ENCODE measurements at regions not wholly inside any gene's neighbourhood (a gene's known extent, or its start where the extent isn't known, plus 50 kb on each side); places are given as distances from the start of the nearest gene placed in this dataset.

DNA sequence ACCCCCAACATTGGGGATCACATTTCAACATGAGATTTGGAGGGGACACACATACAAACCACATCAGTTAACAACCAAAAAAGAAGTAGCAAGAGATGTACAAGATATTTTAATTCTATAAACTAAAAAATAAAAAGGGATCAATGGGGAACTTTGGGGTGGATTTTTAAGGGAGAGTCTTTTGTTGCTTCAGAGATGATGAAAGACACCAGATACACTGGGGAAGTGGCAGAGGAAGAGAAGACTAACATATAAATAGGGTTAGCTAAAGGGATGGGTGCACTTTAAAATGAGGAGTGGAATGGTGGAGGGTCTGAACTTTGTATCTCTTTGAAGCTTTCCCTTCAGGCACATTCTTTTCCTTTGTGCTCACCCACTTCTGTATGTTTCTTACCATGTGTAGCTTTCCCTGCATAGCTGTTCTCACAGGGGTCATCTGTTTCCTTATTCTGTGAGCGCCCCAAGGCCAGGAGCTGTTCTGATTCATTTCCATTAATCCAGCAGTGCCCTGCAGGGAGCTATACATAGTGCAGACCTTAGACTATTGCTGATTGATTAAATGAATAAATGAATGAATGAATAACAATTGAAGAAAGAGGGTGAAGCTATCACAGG lies 531.6 kb upstream of the KLF4 start:
- TF ChIP-seq, protein P1, sequence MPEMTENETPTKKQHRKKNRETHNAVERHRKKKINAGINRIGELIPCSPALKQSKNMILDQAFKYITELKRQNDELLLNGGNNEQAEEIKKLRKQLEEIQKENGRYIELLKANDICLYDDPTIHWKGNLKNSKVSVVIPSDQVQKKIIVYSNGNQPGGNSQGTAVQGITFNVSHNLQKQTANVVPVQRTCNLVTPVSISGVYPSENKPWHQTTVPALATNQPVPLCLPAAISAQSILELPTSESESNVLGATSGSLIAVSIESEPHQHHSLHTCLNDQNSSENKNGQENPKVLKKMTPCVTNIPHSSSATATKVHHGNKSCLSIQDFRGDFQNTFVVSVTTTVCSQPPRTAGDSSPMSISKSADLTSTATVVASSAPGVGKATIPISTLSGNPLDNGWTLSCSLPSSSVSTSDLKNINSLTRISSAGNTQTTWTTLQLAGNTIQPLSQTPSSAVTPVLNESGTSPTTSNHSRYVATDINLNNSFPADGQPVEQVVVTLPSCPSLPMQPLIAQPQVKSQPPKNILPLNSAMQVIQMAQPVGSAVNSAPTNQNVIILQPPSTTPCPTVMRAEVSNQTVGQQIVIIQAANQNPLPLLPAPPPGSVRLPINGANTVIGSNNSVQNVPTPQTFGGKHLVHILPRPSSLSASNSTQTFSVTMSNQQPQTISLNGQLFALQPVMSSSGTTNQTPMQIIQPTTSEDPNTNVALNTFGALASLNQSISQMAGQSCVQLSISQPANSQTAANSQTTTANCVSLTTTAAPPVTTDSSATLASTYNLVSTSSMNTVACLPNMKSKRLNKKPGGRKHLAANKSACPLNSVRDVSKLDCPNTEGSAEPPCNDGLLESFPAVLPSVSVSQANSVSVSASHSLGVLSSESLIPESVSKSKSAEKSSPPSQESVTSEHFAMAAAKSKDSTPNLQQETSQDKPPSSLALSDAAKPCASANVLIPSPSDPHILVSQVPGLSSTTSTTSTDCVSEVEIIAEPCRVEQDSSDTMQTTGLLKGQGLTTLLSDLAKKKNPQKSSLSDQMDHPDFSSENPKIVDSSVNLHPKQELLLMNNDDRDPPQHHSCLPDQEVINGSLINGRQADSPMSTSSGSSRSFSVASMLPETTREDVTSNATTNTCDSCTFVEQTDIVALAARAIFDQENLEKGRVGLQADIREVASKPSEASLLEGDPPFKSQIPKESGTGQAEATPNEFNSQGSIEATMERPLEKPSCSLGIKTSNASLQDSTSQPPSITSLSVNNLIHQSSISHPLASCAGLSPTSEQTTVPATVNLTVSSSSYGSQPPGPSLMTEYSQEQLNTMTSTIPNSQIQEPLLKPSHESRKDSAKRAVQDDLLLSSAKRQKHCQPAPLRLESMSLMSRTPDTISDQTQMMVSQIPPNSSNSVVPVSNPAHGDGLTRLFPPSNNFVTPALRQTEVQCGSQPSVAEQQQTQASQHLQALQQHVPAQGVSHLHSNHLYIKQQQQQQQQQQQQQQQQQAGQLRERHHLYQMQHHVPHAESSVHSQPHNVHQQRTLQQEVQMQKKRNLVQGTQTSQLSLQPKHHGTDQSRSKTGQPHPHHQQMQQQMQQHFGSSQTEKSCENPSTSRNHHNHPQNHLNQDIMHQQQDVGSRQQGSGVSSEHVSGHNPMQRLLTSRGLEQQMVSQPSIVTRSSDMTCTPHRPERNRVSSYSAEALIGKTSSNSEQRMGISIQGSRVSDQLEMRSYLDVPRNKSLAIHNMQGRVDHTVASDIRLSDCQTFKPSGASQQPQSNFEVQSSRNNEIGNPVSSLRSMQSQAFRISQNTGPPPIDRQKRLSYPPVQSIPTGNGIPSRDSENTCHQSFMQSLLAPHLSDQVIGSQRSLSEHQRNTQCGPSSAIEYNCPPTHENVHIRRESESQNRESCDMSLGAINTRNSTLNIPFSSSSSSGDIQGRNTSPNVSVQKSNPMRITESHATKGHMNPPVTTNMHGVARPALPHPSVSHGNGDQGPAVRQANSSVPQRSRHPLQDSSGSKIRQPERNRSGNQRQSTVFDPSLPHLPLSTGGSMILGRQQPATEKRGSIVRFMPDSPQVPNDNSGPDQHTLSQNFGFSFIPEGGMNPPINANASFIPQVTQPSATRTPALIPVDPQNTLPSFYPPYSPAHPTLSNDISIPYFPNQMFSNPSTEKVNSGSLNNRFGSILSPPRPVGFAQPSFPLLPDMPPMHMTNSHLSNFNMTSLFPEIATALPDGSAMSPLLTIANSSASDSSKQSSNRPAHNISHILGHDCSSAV (CRISPR knock-in tag; IDR thresholded peaks at IDR 0.05; ENCODE audit: borderline replicate concordance), result no peak
- TF ChIP-seq, protein P2, sequence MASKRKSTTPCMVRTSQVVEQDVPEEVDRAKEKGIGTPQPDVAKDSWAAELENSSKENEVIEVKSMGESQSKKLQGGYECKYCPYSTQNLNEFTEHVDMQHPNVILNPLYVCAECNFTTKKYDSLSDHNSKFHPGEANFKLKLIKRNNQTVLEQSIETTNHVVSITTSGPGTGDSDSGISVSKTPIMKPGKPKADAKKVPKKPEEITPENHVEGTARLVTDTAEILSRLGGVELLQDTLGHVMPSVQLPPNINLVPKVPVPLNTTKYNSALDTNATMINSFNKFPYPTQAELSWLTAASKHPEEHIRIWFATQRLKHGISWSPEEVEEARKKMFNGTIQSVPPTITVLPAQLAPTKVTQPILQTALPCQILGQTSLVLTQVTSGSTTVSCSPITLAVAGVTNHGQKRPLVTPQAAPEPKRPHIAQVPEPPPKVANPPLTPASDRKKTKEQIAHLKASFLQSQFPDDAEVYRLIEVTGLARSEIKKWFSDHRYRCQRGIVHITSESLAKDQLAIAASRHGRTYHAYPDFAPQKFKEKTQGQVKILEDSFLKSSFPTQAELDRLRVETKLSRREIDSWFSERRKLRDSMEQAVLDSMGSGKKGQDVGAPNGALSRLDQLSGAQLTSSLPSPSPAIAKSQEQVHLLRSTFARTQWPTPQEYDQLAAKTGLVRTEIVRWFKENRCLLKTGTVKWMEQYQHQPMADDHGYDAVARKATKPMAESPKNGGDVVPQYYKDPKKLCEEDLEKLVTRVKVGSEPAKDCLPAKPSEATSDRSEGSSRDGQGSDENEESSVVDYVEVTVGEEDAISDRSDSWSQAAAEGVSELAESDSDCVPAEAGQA (IDR thresholded peaks at IDR 0.05; ENCODE audit: low read depth), result no peak
- TF ChIP-seq, protein P2 (CRISPR knock-in tag; IDR thresholded peaks at IDR 0.05; ENCODE audit: borderline replicate concordance), result no peak
- TF ChIP-seq ATF7 (IDR thresholded peaks at IDR 0.05) (no peak), ATF7 (CRISPR knock-in tag; IDR thresholded peaks at IDR 0.05) (no peak), ZFP36 (IDR thresholded peaks at IDR 0.05; ENCODE audit: borderline replicate concordance, low read depth, low read length, partially characterized antibody) (no peak), ATRX (CRISPR knock-in tag; IDR thresholded peaks at IDR 0.05; ENCODE audit: borderline replicate concordance) (no peak), KDM1A (CRISPR knock-in tag; IDR thresholded peaks at IDR 0.05) (no peak), POLR2G (IDR thresholded peaks at IDR 0.05; ENCODE audit: low read depth, low read length) (no peak), CCAR2 (optimal IDR thresholded peaks at IDR 0.05; ENCODE audit: low read depth, low read length) (no peak), ZNF331 (CRISPR knock-in tag; IDR thresholded peaks at IDR 0.05) (no peak)
- TF ChIP-seq, protein P3, sequence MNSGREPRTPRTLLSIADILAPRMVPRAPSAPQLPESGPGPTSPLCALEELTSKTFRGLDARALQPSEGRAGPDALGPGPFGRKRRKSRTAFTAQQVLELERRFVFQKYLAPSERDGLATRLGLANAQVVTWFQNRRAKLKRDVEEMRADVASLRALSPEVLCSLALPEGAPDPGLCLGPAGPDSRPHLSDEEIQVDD (CRISPR knock-in tag; IDR thresholded peaks at IDR 0.05; ENCODE audit: borderline replicate concordance), result no peak
- TF ChIP-seq, protein P4, sequence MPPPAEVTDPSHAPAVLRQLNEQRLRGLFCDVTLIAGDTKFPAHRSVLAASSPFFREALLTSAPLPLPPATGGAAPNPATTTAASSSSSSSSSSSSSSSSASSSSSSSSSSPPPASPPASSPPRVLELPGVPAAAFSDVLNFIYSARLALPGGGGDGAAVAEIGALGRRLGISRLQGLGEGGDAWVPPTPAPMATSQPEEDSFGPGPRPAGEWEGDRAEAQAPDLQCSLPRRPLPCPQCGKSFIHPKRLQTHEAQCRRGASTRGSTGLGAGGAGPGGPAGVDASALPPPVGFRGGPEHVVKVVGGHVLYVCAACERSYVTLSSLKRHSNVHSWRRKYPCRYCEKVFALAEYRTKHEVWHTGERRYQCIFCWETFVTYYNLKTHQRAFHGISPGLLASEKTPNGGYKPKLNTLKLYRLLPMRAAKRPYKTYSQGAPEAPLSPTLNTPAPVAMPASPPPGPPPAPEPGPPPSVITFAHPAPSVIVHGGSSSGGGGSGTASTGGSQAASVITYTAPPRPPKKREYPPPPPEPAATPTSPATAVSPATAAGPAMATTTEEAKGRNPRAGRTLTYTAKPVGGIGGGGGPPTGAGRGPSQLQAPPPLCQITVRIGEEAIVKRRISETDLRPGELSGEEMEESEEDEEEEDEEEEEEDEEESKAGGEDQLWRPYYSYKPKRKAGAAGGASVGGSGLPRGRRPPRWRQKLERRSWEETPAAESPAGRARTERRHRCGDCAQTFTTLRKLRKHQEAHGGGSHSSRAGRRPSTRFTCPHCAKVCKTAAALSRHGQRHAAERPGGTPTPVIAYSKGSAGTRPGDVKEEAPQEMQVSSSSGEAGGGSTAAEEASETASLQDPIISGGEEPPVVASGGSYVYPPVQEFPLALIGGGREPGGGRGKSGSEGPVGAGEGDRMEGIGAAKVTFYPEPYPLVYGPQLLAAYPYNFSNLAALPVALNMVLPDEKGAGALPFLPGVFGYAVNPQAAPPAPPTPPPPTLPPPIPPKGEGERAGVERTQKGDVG (CRISPR knock-in tag; IDR thresholded peaks at IDR 0.05; ENCODE audit: borderline replicate concordance), result no peak

Measured in HepG2 (cell line).